HUDEP-2 (cell line): ENCODE measurements at regions not wholly inside any gene's neighbourhood (a gene's known extent, or its start where the extent isn't known, plus 50 kb on each side); places are given as distances from the start of the nearest gene placed in this dataset.
"Not testable (repeated sequence)": the region's sequence is repeated elsewhere in the genome, so short reads cannot be mapped to it uniquely, and the experiment has no call there.

Source experiments
- DNase-seq, 76 experiments: peaks; one replicate each; lab custom pipeline; 2025; ENCODE audit not compliant: unreplicated experiment in 76 of 76; lab: John Stamatoyannopoulos, UW

- no peak for DNase-seq
These were observed 56.2 kb upstream of the NID2 start for GRCh38 chr14:52124791-52125684.

GRCh38 chr14:52122163-52122562 is 53.3 kb upstream of the NID2 start:
- not testable (repeated sequence) for DNase-seq

DNA sequence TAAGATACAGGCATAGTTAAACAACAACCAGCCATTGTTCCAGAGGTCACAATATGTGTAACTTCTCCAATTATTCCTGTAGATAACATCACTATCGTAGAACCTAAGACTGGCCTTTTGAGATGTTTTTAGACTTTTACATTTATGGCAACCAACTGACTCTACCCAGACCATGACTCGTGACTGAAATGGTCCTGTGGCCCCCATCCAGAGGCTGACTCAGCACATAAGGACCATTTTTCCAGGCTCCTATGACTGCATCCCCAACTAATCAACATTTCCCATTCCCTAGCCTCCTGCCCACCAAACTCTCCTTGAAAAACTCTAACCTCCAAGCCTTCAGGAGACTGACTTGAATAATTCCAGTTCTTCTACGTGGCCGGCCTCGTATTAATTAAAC is 52.6 kb upstream of the NID2 start:
- no peak for DNase-seq

- no peak for DNase-seq
These were observed 50.2 kb upstream of the NID2 start for GRCh38 chr14:52119030-52119429.
